ENCODE measurements at regions not wholly inside any gene's neighbourhood (a gene's known extent, or its start where the extent isn't known, plus 50 kb on each side); places are given as distances from the start of the nearest gene placed in this dataset.

DNA sequence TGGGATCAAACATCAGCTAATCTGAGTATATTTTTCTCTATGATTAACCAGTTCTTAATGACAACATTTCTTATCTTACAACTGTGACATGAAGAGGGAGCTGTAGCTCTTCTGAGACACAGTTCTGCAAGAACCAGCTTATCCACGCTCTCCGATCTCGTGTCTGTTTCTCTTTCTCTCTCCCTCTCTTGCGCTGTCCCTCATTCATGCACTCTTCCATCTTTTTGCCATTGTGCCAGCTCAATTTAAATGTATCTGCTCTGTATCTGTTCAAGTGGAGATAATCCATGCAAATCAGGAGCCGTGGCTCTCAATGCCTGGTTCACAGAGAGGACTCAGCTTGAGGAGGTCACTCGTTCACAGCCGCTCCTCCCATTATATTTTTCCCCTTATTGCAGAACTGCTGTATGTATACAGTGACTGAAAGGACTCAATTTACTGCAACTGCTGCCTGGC lies 494.7 kb upstream of the ADGRL2 start:
- TF ChIP-seq CTCF (IDR thresholded peaks at IDR 0.05) (peak in 5 of 6 experiments; percentile 20 to 48 (median 32)), POLR2A (IDR thresholded peaks at IDR 0.05) (no peak)
